ENCODE measurements at regions not wholly inside any gene's neighbourhood (a gene's known extent, or its start where the extent isn't known, plus 50 kb on each side); places are given as distances from the start of the nearest gene placed in this dataset.

GRCh38 chr5:7039074-7039473 is 325.8 kb downstream of the TENT4A start:
- TF ChIP-seq CTCF (conservative IDR thresholded peaks at IDR 0.05; ENCODE audit: low read length) (no peak), EZH2phosphoT487 (IDR thresholded peaks at IDR 0.05; ENCODE audit: borderline replicate concordance, low read depth, low read length) (no peak)
